ENCODE measurements at regions not wholly inside any gene's neighbourhood (a gene's known extent, or its start where the extent isn't known, plus 50 kb on each side); places are given as distances from the start of the nearest gene placed in this dataset.
"Not testable (repeated sequence)": the region's sequence is repeated elsewhere in the genome, so short reads cannot be mapped to it uniquely, and the experiment has no call there.

DNA sequence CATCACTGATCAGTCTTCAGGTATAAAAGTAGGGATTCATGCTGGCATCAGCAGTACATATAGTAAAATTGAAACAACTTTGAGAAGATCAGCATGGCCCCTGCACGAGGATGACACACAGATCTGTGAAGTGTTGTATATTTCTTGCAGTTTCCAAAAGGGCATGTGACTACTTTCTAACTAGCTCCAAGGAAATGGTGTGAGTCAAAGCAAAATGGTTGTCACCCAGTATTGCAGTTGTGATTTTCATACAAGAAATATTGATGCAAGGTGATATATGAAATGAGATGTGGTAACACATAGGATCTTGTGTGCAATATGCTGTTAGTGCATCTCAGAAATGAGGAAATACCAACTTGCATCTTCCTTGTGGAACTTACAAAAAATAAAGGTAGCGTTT lies 74.5 kb upstream of the ACBD5 start:
- H3K27me3 ChIP-seq (ENCODE audit: control insufficient read depth, insufficient read depth, low read length); H4K91ac ChIP-seq (ENCODE audit: insufficient read depth, low read depth, low read length); H3K36me3 ChIP-seq (ENCODE audit: control insufficient read depth, insufficient read depth, low read length); H3K9ac ChIP-seq (ENCODE audit: low read depth, low read length); intact Hi-C loops (cut with micrococcal nuclease); H3K23ac ChIP-seq (ENCODE audit: low read depth, low read length); H3K4me3 ChIP-seq (ENCODE audit: insufficient read depth, low read depth, low read length); H3K9me3 ChIP-seq (ENCODE audit: control insufficient read depth, insufficient read depth, low read length); H3K79me1 ChIP-seq (ENCODE audit: low read depth in 1 of 2, low read length in 2 of 2); H4K8ac ChIP-seq (ENCODE audit: low read depth in 2 of 2, low read length in 2 of 2); ATAC-seq (ENCODE audit: low read depth); H3K4me2 ChIP-seq (ENCODE audit: low read depth, low read length); H4K20me1 ChIP-seq (ENCODE audit: insufficient read depth, low read length); H4K5ac ChIP-seq (ENCODE audit: low read depth, low read length); H3K4ac ChIP-seq (ENCODE audit: low read depth, low read length); DNase-seq; H3K14ac ChIP-seq (replicated peaks; ENCODE audit: low read depth, low read length); H2BK120ac ChIP-seq (ENCODE audit: low read depth, low read length); BruUV-seq (replicated peaks); H2BK5ac ChIP-seq (ENCODE audit: low read depth, low read length, poor library complexity, severe bottlenecking); CTCF ChIA-PET; H2AFZ ChIP-seq (replicated peaks; ENCODE audit: low read length, poor library complexity); H2BK20ac ChIP-seq (ENCODE audit: low read depth, low read length); H2AK5ac ChIP-seq (ENCODE audit: low read depth, low read length); H3K4me1 ChIP-seq (ENCODE audit: control insufficient read depth, insufficient read depth, low read length); H3K18ac ChIP-seq (ENCODE audit: low read depth, low read length); H3K27ac ChIP-seq (ENCODE audit: insufficient read depth, low read length); H3K56ac ChIP-seq (ENCODE audit: extremely low read depth, insufficient read depth, low read length); H3K9me1 ChIP-seq (ENCODE audit: insufficient read depth, low read length); H2BK15ac ChIP-seq (ENCODE audit: low read depth, low read length); H2AK9ac ChIP-seq (replicated peaks; ENCODE audit: low read depth, low read length, poor library complexity); dilution Hi-C loops (cut with HindIII; ENCODE audit: low sequenced_read_pairs, unreplicated experiment); POLR2A ChIA-PET (ENCODE audit: unreplicated experiment): not testable (repeated sequence)
- in situ Hi-C loops (cut with MboI; ENCODE audit: low sequenced_read_pairs) = loop anchor here (5.0 kb wide), 1 partner anchor 688 kb away; no protein-coding TSS in a partner anchor
- no CpG with 5 or more reads among the region's 2 CpGs for WGBS, 2 experiments (ENCODE audit: extremely low coverage in 2 of 2, insufficient read length in 1 of 2)

DNA sequence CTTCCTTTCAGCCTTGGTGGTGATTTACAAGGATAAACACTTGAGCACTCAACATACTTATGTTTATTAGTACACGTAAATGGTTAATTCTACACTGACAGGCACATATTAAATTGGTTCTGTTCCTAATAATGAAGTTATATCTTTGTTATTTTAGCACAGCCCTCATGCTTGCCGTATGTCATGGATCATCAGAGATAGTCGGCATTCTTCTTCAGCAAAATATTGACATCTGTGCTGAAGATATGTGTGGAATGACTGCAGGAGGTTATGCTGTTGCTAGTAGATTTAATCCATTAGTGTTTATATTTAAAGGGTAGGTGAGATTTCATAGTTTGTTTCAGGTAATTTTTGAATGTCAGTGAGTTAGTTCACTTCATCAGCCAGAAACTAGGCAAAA lies 73.0 kb upstream of the ACBD5 start:
- H4K20me1 ChIP-seq (ENCODE audit: insufficient read depth, low read length); H2BK15ac ChIP-seq (ENCODE audit: low read depth, low read length); H3K4me3 ChIP-seq (ENCODE audit: insufficient read depth, low read depth, low read length); H3K56ac ChIP-seq (ENCODE audit: extremely low read depth, insufficient read depth, low read length); H3K9ac ChIP-seq (ENCODE audit: low read depth, low read length); dilution Hi-C loops (cut with HindIII; ENCODE audit: low sequenced_read_pairs, unreplicated experiment); H2AK5ac ChIP-seq (ENCODE audit: low read depth, low read length); ATAC-seq (ENCODE audit: low read depth); H3K27ac ChIP-seq (ENCODE audit: insufficient read depth, low read length); H2BK120ac ChIP-seq (ENCODE audit: low read depth, low read length); H3K9me3 ChIP-seq (ENCODE audit: control insufficient read depth, insufficient read depth, low read length); H4K8ac ChIP-seq (ENCODE audit: low read depth in 2 of 2, low read length in 2 of 2); H2AK9ac ChIP-seq (replicated peaks; ENCODE audit: low read depth, low read length, poor library complexity); H4K5ac ChIP-seq (ENCODE audit: low read depth, low read length); H3K4ac ChIP-seq (ENCODE audit: low read depth, low read length); POLR2A ChIA-PET (ENCODE audit: unreplicated experiment); H3K4me1 ChIP-seq (ENCODE audit: control insufficient read depth, insufficient read depth, low read length); intact Hi-C loops (cut with micrococcal nuclease); H3K14ac ChIP-seq (replicated peaks; ENCODE audit: low read depth, low read length); H2AFZ ChIP-seq (replicated peaks; ENCODE audit: low read length, poor library complexity); H3K36me3 ChIP-seq (ENCODE audit: control insufficient read depth, insufficient read depth, low read length); in situ Hi-C loops (cut with MboI; ENCODE audit: low sequenced_read_pairs); H3K79me1 ChIP-seq (ENCODE audit: low read depth in 1 of 2, low read length in 2 of 2); H4K91ac ChIP-seq (ENCODE audit: insufficient read depth, low read depth, low read length); CTCF ChIA-PET; H3K23ac ChIP-seq (ENCODE audit: low read depth, low read length); H3K9me1 ChIP-seq (ENCODE audit: insufficient read depth, low read length); H3K4me2 ChIP-seq (ENCODE audit: low read depth, low read length); H2BK5ac ChIP-seq (ENCODE audit: low read depth, low read length, poor library complexity, severe bottlenecking); DNase-seq; H3K18ac ChIP-seq (ENCODE audit: low read depth, low read length); H2BK20ac ChIP-seq (ENCODE audit: low read depth, low read length); BruUV-seq (replicated peaks); H3K27me3 ChIP-seq (ENCODE audit: control insufficient read depth, insufficient read depth, low read length): not testable (repeated sequence)
- no CpG with 5 or more reads among the region's 3 CpGs for WGBS, 2 experiments (ENCODE audit: extremely low coverage in 2 of 2, insufficient read length in 1 of 2)
